ENCODE measurements at regions not wholly inside any gene's neighbourhood (a gene's known extent, or its start where the extent isn't known, plus 50 kb on each side); places are given as distances from the start of the nearest gene placed in this dataset.

DNA sequence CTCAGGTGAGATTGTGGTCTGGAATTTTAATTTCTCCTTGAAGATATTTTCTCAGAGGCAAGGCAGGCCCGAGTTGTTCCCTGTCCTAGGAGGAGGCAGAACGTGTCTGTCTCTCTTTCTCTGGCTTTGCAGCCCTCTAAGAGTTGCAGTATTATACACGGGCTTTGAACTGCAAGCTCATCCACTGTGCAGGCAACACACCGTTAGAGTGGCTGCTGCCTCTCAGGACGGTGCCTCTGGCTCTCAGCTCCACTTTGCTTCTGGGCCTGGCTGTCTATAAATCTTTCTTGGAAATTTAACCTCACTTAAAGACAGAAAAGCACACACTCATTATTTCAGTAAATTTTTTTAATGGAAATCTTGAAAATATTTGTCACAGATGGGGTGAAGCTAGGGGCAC, 170.1 kb upstream of the ADCY2 start:
- TF ChIP-seq, protein P1, sequence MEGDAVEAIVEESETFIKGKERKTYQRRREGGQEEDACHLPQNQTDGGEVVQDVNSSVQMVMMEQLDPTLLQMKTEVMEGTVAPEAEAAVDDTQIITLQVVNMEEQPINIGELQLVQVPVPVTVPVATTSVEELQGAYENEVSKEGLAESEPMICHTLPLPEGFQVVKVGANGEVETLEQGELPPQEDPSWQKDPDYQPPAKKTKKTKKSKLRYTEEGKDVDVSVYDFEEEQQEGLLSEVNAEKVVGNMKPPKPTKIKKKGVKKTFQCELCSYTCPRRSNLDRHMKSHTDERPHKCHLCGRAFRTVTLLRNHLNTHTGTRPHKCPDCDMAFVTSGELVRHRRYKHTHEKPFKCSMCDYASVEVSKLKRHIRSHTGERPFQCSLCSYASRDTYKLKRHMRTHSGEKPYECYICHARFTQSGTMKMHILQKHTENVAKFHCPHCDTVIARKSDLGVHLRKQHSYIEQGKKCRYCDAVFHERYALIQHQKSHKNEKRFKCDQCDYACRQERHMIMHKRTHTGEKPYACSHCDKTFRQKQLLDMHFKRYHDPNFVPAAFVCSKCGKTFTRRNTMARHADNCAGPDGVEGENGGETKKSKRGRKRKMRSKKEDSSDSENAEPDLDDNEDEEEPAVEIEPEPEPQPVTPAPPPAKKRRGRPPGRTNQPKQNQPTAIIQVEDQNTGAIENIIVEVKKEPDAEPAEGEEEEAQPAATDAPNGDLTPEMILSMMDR (IDR thresholded peaks at IDR 0.05; ENCODE audit: low read length), result no peak
- no peak for TF ChIP-seq EZH2 (IDR thresholded peaks at IDR 0.05; ENCODE audit: borderline replicate concordance, low read length)
